ENCODE measurements at regions not wholly inside any gene's neighbourhood (a gene's known extent, or its start where the extent isn't known, plus 50 kb on each side); places are given as distances from the start of the nearest gene placed in this dataset.

DNA sequence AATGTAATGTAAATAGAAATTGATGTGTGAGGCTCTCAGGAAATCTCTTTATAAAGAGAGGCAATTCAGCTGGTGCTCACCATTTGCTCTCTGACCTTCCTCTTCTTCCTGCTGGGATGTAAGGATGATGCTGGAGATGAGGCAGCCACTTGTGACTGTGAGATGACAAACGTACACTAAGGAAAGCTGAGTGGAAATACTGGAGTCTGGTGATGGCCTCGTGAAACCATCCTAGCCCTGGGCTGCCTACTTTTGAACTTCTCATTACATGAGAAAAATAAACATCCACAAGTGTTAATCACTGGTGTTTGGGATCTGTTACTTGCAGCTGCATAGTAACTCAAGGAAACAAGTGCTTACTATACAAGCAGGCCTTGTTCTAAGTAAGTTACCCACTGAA, 114.9 kb upstream of the NHSL1 start:
- DNase-seq: no peak

GRCh38 chr6:138618168-138618567, 118.9 kb upstream of the NHSL1 start:
- no peak for DNase-seq

- no peak for DNase-seq
Measured at GRCh38 chr6:138620630-138621029, 121.3 kb upstream of the NHSL1 start.

DNA sequence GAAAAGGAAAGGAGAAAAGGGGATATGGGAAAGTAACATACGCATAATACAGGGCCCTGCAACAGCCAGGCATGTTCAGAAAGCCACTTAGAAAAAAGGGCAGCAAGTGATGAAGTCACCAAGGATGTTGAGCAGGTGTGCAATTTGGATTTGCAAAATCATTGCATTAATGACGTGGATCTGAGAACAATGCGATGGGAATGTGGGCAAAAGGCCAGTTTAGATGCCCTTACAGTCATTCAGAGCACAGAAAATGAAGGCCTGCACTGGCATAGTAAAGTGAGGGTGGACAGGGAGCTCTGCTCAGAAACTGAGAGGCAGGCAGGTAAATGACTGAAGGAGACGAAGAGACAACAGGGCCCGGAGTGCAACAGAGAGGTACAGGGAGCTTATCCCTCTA, 123.7 kb upstream of the NHSL1 start:
- no peak for DNase-seq

DNA sequence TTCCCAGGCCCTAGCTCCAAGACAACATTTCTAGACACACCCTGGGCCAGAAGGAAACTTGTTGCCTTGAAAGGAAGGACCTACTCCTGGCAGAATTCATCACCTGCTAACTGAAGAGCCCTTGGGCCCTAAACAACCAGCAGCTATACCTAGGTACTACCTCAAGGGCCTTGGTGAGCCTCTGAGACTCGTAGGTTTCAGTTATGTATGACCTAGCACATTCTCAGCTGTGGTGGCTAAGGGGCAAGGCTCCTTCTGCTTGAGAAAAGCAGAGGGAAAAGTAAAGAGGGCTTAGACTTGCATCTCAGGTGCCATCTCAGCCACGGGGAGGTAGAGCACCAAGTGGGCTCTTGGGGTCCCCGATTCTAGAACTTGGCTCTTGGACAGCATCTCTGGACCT, 132.3 kb upstream of the NHSL1 start:
- no peak for DNase-seq

GRCh38 chr6:138637822-138638221, 135.7 kb upstream of the CCDC28A start:
- DNase-seq: no peak

GRCh38 chr6:138638604-138639003, 135.0 kb upstream of the CCDC28A start:
- no peak for DNase-seq

DNA sequence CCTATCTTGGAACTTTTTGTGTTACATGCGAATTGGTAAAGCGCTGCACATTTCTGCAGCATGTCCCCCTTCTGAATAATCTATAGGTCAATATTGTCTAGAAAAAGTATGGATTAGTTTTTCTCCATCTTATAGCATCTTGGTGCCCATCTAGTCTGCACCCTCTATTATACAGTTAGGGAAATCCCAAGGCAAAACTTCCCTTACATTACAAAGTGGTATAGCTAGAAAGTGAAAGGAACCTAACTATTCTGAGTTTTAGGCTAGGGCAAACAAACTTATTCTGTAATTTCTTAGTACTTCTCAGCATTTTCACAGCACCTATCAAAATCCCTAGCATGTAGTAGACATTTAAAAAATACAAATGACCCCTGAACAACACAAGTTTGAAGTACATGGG, 133.5 kb upstream of the CCDC28A start:
- DNase-seq: no peak

- DNase-seq: no peak
Measured at GRCh38 chr6:138643210-138643609, 130.4 kb upstream of the CCDC28A start.

DNA sequence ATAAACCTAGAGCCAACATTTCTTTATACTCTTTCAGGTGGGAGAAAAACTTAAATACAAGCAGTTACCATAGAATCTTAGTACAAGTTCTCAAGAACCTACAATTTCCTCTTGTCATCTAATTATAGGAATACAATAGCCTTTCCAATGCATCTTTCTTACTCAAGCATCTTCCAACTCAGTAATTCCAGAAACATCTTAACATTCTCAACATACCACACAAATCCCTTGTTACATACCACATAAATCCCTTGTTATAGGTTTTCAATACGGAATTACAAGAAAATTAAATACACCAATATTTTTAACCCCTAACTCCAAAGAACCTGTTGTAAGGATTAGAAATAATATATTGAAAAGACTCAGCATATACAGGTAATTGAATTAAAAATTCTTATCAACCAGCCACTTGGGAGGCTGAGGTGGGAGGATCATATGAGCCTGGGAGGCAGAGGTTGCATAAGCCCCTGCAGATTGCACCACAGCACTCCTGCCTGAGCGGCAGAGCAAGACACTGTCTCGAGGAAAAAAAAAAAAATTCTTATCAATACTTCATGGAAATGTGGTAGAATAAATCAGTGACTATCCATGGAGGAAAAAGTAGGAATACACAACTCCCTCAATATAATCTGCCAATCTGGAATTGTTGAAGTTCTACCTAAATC, 127.5 kb upstream of the CCDC28A start:
- DNase-seq: no peak

- DNase-seq: no peak
Measured at GRCh38 chr6:138647006-138647405, 126.6 kb upstream of the CCDC28A start.

DNA sequence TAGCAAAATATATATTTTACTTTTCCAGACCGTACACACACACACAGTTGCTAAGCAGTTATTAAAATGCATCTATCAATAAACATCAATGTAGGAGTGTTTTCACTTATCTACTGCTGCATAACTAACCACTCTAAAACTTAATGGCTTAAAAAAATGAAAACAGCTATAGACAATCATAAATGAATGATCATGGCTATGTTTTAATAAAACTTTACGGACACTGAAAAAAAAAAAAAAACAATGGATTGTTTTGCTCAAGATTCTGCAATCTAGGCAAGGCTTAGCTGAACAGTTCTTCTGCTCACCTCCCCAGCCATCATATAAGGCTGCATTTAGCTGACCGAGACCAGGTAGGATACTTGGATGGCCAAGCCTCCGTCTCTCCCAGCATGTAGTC, 125.4 kb upstream of the CCDC28A start:
- DNase-seq: no peak

DNA sequence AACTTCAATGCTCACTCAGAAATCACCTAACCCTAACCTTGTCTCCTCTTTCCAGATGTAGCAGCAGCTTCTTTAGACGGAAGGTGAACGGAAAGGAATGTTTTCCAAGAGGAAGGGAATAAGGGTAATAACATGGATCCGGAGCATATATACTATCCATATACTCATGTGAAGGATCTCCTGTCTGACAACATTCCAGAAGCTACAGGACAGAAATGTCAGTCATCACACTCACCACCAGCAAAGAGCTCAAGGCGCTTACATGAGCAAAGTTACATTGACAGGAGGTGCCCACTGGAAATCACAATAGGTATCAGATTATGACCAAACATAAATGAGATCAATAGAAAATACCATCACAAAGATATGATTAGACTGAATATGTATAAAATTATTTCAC, 122.1 kb upstream of the CCDC28A start:
- no peak for DNase-seq

DNA sequence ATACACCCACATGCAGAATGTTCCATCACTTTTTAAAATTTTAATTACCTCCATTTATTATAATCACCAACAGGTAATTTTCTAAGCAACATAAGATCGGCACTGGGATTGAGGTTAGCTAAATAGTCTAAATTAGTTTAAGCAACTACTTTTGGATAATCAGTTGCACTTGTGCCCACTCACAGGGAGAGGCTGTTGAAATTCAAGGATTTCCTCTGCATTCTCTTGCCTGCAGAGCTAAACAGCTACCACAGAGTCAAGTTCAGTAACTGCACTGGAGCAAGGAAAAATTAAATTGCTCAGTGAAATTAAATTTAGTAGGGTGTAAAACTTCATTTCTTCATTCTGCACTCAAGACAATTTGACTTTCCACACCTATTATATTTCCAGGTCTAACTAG, 120.7 kb upstream of the CCDC28A start:
- no peak for DNase-seq

DNA sequence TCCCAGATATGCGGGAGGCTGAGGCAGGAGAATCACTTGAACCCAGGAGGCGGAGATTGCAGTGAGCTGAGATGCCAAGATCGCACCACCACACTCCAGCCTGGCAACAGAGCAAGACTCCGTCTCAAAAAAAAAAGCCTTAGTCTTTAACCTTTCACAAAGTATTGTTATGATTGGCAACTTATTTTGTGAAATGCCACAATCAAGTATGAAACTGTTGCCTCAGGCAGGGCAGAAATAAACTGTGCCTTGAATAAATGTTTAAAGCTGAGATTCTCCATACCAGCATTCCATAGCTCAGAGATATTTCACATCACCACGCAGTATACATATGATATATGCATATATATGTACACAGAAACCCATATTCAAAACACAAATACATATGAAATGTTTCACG, 120.1 kb upstream of the CCDC28A start:
- DNase-seq: no peak

DNA sequence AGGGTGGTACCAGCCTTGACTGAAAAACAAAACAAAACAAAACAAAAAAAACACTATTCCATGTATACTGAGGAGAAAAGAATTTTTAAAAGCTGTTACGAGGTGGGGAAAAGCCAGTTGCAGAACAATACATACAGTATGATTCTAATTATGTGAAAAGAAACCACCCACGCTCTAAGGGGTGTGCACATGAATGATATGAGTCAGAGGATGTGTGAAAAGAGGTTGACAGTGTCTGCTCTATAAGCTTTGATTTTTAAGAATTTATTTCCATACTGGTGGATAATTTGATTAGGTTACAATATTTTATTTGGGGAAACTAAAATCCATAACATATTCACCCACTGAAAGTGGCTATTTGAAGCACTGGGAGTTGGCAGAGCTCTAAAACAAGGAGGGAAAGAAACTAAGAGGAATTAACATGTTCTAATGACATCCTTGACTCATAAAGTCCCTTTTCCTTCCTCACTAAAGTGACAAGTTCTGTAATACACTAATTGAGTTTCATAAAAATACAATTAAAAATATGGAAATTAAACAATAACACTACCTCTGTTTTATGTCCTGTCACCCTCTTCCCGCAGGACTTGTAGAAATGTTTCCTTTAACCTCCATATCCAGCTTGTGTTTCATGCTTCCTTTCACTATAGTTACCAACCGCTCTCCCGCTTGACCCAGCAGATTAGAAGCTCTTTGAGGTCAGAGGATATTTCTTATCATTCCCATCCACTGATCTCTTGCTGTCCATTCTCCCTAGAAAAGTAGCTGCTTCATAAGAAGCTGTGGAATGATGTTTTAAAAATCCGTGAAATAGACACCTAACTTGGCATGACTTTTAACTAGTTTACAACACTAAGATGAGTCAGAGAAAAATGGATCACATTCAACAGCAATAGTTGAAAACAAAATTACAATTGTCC, 118.6 kb upstream of the CCDC28A start:
- DNase-seq: no peak

DNA sequence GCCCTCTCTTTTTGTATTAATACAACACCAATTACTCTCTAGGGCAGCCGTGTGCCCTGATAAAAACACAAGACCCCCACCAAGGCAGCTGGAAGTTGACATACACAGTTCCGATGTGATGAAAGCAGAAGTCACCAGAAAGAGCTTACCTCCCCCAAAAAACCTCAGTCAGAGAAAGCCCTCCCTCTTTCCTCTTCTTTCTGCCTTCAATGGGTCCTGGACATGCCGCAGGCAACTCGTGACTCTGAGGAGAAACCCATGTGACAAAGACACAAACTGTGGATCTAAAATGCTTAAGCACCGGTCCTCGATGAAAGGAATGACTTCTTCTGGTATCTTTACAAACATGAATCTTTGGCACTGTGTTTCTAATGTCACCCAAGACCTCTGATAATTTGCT, 117.7 kb upstream of the CCDC28A start:
- DNase-seq: no peak

DNA sequence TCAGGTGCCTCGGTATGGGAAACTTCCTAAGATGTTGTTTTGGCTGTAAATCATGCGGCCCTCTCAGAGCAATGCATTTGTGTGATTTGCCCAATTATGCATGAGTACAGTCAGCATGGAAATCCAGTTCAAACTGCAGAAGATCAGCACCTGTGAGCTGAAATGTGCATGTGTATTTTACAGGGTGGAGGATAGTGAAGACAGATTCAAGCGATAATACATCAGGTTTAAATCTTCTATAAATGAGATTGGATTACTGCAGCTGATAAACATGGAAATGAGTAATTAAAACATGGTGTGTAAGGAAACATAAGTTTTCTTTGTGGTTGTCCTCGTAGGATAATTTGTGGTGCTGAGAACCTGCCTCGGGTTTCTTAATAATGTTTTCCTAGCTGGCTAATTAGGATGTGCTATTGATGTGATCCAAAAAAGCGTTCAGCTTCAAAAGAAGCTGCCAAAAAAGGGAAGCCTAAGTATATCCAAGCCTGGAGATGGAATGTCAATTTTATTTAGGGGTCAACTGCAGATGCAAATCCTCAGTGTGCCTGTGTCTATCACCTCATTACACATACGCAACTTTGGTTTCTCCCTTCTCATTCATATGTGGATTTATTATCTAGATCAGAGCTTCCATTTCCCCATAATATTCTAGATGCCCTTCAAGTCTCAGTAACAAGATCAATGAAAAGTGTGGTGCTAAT, 117.1 kb upstream of the CCDC28A start:
- DNase-seq: no peak

GRCh38 chr6:138657065-138657425, 116.5 kb upstream of the CCDC28A start:
- no peak for DNase-seq

- DNase-seq: no peak
Measured at GRCh38 chr6:138659998-138660397, 113.6 kb upstream of the CCDC28A start.

GRCh38 chr6:138662471-138662870, 111.1 kb upstream of the CCDC28A start:
- DNase-seq: no peak

DNA sequence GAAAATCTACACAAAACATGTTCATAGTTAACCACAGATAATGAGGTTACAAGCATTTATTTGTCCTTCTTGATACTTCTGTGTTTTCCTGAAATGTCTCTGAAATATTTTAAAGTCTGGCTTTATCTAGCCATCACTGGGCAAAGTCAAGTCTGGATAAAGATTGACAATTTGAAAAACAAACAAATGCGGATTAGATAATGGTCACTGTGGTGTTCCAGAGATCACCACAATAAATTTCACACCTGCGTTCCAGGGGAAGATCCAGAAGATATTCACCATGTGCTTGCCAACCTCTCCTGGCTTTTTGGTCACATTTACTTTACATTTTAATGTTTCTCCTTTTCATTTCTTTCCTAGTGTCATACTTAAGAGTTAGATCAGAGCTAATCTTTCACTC, 109.7 kb upstream of the CCDC28A start:
- no peak for DNase-seq

DNA sequence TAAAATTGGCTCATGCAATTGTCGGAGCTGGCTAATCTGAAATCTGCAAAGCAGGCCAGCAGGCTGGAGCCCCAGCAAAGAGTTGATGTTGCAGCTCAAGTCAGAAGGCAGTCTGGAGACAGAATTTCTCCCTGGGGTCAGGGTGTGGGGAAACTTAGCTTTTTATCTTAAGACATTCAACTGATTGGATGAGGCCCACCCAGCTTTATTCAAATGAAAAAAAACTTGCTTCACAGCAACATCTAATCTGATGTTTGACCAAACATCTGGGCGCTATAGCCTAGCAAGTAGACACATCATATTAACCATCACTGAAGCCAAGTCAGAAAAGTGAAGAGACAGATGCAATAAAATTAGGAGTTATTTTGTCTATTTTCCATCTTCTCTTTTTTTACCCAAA, 108.8 kb upstream of the CCDC28A start:
- DNase-seq: no peak

DNA sequence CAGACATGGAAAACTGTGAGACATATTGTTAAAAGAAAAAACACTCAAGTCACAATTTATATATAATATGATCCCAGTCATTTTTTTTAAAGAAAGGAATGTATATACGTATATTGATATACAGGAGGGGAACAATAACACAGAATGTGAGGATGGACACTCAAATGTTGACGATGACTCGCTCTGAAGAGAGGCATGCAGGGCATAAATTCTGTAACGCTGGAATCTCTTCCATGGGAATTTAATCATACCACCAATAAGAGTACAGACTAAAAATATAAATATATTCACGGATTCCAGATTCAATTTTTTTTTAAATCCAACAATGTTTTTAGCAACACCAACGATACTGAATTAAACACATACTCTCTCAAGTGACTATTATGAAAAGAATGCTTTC, 106.9 kb upstream of the CCDC28A start:
- DNase-seq: no peak
